HG03432 (cell line): ENCODE measurements at regions not wholly inside any gene's neighbourhood (a gene's known extent, or its start where the extent isn't known, plus 50 kb on each side); places are given as distances from the start of the nearest gene placed in this dataset.
"Not testable (repeated sequence)": the region's sequence is repeated elsewhere in the genome, so short reads cannot be mapped to it uniquely, and the experiment has no call there.

Experiments
- ATAC-seq: cut with Tn5 transposase; IDR thresholded peaks from one replicate; pipeline ENCODE4 v1.9.1; 2021; ENCODE audit warnings: mild to moderate bottlenecking, moderate library complexity; ENCODE audit not compliant: unreplicated experiment

GRCh38 chr7:45401155-45401554 lies 173.0 kb upstream of the ADCY1 start:
- ATAC-seq: no peak

DNA sequence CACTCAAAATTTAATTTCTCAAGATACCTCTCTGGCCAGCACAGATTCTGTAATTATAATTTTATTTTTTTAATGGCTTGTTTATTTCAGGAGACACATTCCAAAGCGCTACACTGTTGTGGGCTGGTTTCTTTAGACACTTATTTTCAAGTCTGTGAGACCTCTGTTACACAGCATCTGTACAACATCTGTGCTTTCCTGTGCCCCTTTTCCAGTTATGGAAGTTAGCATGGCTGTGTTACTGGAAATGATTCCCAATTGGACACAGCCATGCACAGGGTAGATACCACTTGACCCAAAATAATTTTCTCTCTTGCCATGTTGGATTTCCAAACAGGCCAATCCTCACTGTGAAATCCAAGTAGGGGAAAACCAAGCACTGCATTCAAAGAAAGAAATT lies 172.3 kb upstream of the ADCY1 start:
- no peak for ATAC-seq

DNA sequence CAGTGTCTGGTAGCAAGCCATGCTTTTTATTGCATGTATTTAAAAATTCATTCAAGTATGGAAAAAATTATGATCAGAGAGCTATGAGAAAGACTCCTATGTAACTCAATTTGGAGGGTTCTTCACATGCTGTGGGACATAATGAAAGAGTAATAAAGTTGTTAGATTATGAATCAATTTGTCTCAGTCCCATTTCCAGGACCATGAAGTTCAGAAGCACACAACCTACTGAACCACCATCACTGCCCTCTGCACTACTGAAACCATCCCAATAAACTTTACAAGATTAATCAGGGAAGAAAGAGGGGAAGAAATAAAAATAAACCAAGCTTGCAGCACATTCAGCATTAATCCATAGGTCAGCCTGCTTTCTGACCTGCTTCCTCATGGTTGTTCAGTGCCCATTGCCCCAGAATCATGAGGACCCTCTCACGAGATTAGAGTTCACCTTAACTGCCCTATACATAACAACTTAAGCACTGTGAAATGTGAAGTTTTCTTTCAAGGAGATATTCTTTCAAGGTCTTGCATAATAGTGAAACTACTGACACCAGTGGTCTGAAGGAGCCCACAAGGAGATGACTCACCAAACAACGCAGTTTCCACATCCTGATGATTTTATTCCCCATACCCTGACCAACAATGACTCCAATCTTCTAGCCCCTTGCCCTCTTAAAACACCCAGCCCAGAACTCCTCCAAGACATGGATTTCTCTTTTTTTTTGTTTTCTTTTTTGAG lies 171.5 kb upstream of the ADCY1 start:
- ATAC-seq: peak; percentile 62

GRCh38 chr7:45404622-45405021 lies 169.5 kb upstream of the ADCY1 start:
- no peak for ATAC-seq

DNA sequence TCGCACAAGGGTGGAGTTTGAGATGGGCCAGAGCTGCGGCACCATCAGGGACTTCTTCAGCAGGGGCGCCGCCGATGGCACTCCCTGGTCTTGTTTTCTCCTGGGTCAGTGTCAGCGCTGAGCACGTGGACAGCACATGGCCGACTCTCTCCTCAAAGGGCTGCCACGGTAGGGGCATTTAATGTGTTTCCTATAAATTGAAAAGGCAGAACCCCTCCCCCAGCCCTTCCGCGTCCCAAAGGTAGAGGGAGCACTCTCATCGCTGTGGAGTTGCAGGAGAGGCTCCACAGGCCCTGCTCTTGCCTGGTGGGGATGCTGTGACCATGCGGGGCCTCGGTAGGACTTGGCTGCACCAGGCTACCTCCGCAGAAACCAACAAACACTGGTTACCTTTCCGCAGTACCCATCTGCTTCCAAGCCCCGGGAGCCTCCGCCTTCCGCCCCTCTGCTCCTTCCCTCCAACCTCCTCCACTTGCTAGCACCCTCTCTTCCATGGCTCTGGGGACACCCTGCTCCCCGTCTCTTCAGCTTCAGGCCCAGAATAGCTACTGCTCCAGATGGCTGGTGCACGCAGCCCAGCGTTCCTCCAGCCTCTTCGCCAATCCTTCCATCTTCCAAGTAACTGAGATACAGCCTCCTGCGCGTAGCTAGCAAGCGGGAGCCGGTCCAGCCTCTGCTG lies 166.3 kb upstream of the ADCY1 start:
- no peak for ATAC-seq

DNA sequence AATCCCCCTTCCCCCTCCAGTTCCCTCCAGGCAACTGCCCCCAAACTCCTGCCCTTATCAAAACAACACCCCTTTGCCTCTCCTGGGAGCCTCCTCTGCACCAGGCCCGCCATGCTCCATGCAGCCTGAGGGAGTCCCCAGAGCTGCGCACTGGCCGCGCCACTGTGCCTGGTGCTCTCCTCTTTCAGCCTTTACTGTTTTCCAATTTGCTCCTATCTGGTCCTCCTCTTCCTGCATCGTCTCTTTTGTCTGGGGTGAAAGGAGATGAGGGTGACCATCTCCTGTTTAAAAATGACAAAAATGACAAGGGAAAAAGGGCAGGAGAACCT lies 165.8 kb upstream of the ADCY1 start:
- ATAC-seq: no peak

- no peak for ATAC-seq
Observed at GRCh38 chr7:45410893-45411292, 163.3 kb upstream of the ADCY1 start.

GRCh38 chr7:45413419-45413818 lies 160.7 kb upstream of the ADCY1 start:
- no peak for ATAC-seq

- ATAC-seq: no peak
Observed at GRCh38 chr7:45414226-45414625, 159.9 kb upstream of the ADCY1 start.

DNA sequence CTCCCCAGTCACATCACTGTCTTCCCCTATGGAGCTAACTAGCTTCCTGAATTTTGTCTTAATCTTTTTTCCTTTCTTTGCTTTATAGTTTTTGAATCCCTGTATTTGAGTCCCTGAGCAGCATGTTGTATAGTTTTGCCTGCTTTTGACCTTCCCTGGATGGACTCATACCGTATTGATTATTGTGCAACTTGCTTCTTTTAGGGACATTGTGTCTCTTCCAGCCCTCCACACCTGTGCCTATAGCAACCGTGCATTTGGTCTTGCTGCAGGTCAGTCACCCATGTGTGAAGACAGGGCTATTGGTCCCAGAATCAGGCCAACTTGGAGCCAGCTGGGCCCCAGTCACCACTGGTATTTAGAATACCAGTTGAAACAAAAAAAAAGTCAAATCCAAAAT lies 158.9 kb upstream of the ADCY1 start:
- no peak for ATAC-seq

GRCh38 chr7:45416846-45417245 lies 157.3 kb upstream of the ADCY1 start:
- ATAC-seq: no peak

DNA sequence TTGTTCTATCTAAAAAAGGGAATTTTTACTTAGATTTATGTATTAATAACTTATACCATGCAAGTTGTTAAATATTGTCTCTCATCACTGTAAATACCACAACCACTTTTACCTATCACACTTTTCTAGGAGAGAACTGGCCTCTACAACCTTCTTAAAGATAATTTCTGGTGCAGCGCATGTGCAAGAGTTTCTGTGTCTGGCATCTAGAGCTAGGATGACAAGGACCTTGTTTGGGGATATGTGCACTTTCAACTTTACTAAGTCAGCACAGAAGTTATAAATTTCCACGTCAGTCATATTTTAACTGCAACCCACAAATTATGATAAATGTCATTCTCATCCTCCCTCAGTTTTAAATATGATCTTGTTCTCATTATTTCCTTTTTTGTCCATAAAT lies 156.9 kb upstream of the ADCY1 start:
- ATAC-seq: no peak

DNA sequence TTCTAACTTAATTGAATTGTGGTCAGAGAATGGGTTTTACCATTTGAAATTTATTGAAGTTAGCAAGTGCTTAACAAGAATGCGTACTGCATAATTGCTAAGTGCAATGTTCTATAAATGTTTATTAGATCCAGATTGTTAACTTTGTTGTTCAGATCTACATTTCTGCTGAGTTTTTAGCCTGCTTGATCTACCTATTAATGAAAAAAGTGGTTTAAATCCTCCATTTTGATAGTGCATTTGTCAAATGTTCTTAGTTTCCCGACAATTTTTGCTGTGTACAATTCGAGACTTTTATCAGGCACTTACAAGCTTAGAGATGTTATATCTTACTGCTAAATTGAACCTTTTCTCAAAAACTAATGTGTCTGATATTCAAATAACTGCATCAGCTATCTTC lies 156.4 kb upstream of the ADCY1 start:
- no peak for ATAC-seq

GRCh38 chr7:45420843-45421495 lies 153.2 kb upstream of the ADCY1 start:
- ATAC-seq: no peak

GRCh38 chr7:45421806-45422205 lies 152.4 kb upstream of the ADCY1 start:
- ATAC-seq: no peak

- no peak for ATAC-seq
Observed at GRCh38 chr7:45430397-45430796, 143.8 kb upstream of the ADCY1 start.

- ATAC-seq: no peak
Observed at GRCh38 chr7:45434167-45434784, 139.9 kb upstream of the ADCY1 start.

GRCh38 chr7:45435131-45435530 lies 139.0 kb upstream of the ADCY1 start:
- no peak for ATAC-seq

DNA sequence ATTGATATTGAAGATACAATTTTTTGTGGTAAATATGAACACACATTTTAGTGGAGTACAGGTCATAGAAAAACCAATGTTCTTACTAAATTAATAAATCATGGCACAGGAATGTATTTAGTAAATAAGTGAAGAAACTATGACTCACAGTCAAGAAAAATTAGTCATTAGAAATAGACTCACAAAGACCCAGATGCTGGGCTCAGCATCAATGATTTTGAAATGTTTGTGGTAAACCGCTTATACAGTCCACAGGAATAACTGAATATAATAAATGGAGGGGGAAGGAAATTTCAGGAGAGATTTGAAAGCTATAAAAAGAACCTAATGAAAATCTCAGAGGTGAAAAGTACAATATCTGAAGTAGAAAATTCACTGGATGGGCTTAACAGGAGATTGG lies 138.3 kb upstream of the ADCY1 start:
- ATAC-seq: no peak

- ATAC-seq: not testable (repeated sequence)
Observed at GRCh38 chr7:45440776-45441175, 133.4 kb upstream of the ADCY1 start.

DNA sequence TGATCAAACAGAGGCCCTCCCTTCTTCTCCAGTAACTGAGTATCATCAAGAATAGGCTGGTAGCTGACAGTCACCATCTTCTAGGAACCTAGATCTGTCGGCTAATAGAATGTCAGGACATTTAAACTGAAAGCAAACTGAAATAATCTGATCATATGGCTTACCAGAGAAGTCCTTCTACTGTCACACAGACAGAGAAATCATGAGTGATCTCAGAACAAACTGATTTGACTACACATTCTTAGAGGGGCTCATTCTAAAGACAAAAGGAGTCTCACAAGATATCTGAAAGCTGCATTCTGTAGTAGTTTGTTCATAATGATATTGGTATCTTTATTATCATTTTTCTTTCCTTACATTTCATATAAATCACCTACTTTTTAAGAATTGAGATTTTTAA lies 130.9 kb upstream of the ADCY1 start:
- no peak for ATAC-seq
